ENCODE measurements at regions not wholly inside any gene's neighbourhood (a gene's known extent, or its start where the extent isn't known, plus 50 kb on each side); places are given as distances from the start of the nearest gene placed in this dataset.
"Not testable (repeated sequence)": the region's sequence is repeated elsewhere in the genome, so short reads cannot be mapped to it uniquely, and the experiment has no call there.

DNA sequence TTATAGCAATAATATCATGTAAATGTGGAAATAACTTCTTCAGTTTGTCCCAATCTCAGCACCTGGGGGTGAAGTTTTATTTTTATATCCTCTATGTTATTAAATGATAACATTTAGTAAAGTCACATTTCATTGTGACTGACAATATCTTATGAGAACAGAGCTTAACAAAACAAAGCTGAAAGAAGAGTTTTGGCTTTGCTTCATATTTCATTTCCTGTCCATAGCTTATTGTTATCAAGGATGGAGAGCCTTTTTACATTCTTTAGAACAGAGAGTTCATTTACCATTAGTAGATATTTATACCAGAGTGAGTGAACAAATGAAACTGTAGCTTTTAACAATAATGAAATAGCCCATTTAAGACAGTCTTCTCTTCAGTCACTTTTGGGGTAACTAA lies 231.9 kb upstream of the SGK1 start:
- no peak for DNase-seq (ENCODE audit: low spot score)
- TF ChIP-seq, protein P1, sequence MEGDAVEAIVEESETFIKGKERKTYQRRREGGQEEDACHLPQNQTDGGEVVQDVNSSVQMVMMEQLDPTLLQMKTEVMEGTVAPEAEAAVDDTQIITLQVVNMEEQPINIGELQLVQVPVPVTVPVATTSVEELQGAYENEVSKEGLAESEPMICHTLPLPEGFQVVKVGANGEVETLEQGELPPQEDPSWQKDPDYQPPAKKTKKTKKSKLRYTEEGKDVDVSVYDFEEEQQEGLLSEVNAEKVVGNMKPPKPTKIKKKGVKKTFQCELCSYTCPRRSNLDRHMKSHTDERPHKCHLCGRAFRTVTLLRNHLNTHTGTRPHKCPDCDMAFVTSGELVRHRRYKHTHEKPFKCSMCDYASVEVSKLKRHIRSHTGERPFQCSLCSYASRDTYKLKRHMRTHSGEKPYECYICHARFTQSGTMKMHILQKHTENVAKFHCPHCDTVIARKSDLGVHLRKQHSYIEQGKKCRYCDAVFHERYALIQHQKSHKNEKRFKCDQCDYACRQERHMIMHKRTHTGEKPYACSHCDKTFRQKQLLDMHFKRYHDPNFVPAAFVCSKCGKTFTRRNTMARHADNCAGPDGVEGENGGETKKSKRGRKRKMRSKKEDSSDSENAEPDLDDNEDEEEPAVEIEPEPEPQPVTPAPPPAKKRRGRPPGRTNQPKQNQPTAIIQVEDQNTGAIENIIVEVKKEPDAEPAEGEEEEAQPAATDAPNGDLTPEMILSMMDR (IDR thresholded peaks at IDR 0.05; ENCODE audit: extremely low read depth, missing control alignments), result no peak

DNA sequence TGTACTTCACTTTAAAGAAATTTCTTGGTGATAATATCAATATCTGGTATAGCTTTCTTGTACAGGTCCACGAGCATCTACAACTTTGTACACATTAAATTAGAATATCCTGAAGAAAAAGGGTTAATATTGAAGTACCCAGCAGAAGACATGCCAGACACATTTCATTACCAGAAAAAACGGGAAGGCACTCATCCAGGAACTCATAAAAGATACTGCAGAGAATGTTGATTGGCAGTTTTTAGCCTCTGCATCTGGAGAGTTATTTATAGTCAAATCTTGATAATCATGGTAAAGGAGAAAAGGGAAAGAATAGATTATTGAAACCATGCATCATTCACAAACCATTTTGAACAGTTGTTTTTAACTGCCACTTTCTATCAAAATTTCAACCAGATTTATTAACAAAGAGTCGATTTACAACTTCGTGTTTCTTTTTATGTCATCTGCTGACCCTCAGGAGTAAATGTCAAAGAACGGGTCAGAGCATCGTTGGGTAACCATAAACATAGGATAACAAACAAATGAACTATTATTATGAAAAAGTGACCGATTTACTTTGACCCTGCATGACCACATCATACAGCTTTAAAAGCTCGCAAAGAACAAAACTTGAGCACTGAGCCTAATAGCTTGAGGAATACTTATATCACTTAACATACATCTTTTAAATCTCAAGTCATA lies 229.2 kb upstream of the SGK1 start:
- DNase-seq (ENCODE audit: low spot score), result no peak
- TF ChIP-seq, protein P1 (IDR thresholded peaks at IDR 0.05; ENCODE audit: extremely low read depth, missing control alignments), result no peak

DNA sequence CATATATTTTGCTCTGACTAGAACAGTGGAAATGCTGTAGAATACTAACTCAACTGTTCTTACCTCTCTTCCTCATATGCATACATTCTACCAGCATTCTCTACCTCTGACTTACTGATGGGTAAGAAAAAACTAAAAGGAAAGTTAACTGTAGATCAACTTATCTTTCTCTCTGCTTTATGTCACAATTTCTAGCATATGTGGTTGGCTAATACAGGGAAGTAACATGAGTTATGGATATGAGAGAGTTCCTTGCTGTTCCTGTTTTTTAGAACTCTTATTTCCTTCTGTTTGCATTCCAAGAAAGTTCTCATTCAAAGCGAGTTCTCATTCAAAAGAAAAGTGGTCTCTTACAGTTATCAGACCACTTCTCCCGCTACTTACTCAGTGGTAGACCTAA lies 226.8 kb upstream of the SGK1 start:
- TF ChIP-seq, protein P1 (IDR thresholded peaks at IDR 0.05; ENCODE audit: extremely low read depth, missing control alignments), result no peak

DNA sequence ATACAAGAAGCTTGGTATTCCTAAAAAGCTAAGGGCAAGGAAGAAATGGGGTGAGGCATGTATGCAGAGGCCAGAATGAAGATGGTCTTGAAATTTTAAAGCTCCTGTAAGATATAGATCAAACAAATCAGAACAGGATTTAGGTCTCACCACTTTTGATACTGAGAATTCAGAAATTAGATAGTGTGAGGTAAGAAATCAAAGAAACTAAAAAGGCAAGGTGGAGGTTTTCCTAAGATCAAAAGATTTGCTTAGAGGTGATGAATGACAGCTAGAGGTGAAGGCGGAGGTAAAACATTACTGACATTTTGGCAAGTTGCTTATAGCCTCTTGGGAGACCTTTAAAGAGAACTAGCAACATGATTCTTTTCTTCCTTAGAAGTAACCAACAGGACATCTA lies 225.2 kb upstream of the SGK1 start:
- TF ChIP-seq, protein P1 (IDR thresholded peaks at IDR 0.05; ENCODE audit: extremely low read depth, missing control alignments), result no peak
- no peak for DNase-seq (ENCODE audit: low spot score)

More for the DNA sequence above, 226.8 kb upstream of the SGK1 start:
- no peak for DNase-seq (ENCODE audit: low spot score)

DNA sequence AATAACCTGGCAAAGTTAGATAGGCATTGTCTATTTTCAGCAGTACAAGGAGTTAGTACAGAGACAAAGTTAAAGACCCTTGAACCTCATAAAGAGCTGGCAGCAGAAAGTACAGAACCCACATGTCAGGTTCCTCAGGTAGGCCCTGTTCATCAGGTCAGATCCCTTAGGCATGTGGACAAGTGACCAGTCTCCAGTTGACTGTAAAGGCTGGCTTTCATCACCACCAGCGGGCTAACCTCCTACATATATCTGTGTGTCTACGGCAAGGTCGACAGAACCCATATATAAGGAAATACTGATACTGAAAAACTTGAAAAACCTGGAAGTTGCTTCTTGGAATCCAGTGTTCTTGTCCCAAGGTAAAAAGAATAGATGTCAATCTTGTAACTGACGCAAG lies 223.1 kb upstream of the SGK1 start:
- TF ChIP-seq, protein P1 (IDR thresholded peaks at IDR 0.05; ENCODE audit: extremely low read depth, missing control alignments), result no peak
- DNase-seq (ENCODE audit: low spot score), result no peak

DNA sequence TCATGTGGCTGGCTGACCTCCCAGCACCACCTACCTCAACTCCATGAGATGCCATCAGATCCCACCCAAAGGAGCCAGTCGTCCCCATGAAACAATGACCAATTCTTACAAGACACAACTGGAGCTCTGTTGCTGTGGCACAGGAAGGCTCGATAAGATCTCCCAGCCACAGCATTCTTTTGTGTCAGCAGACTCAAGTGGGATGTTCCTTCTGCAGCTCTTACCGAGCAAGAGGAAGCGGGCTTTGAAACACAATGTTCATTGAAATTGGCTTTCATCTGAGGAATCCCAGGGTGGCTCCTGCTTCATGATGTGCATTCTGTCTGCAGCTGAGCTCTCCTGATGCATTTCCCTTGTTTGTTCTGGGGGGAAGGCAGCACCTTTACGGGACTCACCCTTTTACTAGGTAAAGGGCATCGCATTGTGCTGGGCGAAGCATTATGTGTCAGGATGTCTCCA lies 222.0 kb upstream of the SGK1 start:
- no peak for DNase-seq (ENCODE audit: low spot score)
- TF ChIP-seq, protein P1 (IDR thresholded peaks at IDR 0.05; ENCODE audit: extremely low read depth, missing control alignments), result no peak

DNA sequence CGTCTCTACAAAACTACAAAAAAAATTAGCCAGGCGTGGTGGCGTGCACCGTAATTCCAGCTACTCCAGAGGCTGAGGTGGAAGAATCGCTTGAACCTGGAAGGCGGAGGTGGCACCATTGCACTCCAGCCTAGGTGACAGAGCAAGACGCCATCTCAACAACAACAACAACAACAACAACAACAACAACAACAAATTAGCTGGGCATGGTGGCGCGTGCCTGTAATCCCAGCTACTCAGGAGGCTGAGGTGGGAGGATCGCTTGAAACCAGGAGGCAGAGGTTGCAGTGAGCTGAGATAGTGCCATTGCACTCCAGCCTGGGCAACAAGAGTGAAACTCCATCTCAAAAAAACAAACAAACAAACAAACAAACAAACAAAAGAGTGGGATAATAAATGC lies 219.9 kb upstream of the SGK1 start:
- DNase-seq (ENCODE audit: low spot score), result not testable (repeated sequence)

DNA sequence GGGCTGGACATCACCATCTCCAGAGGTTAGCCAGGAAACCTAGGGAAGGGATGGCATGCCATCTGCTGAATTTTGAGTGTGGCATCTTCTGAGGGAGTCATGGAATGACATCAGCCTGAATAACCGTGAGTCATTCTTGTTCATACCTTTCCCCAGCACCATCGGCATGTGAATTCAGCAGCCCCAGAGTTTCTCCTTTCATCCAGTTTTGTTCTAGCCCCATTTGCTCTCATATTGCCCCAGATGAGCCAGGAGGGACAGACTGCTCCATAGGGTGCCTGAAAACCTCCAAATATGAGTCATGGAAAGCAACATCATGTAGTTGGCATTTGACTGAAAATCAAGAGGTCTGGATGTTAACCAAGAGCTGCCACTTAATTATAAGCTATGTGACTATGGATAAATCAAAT lies 219.2 kb upstream of the SGK1 start:
- TF ChIP-seq, protein P1 (IDR thresholded peaks at IDR 0.05; ENCODE audit: extremely low read depth, missing control alignments), result no peak
- DNase-seq (ENCODE audit: low spot score), result no peak
